Peyer's patch (tissue), 4 donors: ENCODE measurements at regions not wholly inside any gene's neighbourhood (a gene's known extent, or its start where the extent isn't known, plus 50 kb on each side); places are given as distances from the start of the nearest gene placed in this dataset.

Source experiments
- POLR2A ChIP-seq, 2 donors: fragments of 450-650 bp; IDR thresholded peaks; one replicate each; pipeline ENCODE4 v1.5.1; 2017; ENCODE audit warnings: antibody characterized with exemption in 2 of 2, mild to moderate bottlenecking in 2 of 2, moderate library complexity in 2 of 2
- TF ChIP-seq, protein P1 (sequence below), 6 experiments: fragments of 450-650 bp in 4 of 6; fragments of 200-600 bp in 2 of 6; sonication (generic) in 1 of 6; IDR thresholded peaks; one replicate each; pipeline ENCODE4 v1.5.1; 2017 to 2019; ENCODE audit warnings: antibody characterized with exemption in 6 of 6, mild to moderate bottlenecking in 3 of 6, moderate library complexity in 1 of 6

- TF ChIP-seq, protein P1, sequence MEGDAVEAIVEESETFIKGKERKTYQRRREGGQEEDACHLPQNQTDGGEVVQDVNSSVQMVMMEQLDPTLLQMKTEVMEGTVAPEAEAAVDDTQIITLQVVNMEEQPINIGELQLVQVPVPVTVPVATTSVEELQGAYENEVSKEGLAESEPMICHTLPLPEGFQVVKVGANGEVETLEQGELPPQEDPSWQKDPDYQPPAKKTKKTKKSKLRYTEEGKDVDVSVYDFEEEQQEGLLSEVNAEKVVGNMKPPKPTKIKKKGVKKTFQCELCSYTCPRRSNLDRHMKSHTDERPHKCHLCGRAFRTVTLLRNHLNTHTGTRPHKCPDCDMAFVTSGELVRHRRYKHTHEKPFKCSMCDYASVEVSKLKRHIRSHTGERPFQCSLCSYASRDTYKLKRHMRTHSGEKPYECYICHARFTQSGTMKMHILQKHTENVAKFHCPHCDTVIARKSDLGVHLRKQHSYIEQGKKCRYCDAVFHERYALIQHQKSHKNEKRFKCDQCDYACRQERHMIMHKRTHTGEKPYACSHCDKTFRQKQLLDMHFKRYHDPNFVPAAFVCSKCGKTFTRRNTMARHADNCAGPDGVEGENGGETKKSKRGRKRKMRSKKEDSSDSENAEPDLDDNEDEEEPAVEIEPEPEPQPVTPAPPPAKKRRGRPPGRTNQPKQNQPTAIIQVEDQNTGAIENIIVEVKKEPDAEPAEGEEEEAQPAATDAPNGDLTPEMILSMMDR (IDR thresholded peaks at IDR 0.05): peak; percentile 86 to 91 (median 90)
- no peak for TF ChIP-seq POLR2A (IDR thresholded peaks at IDR 0.05)
Observed at GRCh38 chr1:23634840-23635651, 56.6 kb upstream of the RPL11 start.
